Retina (tissue), 1 donor: ENCODE measurements at regions not wholly inside any gene's neighbourhood (a gene's known extent, or its start where the extent isn't known, plus 50 kb on each side); places are given as distances from the start of the nearest gene placed in this dataset.
"Not testable (repeated sequence)": the region's sequence is repeated elsewhere in the genome, so short reads cannot be mapped to it uniquely, and the experiment has no call there.

ENCODE experiments used
- DNase-seq: peaks from one replicate; pipeline ENCODE4 v3.0.0-alpha.2; 2016

DNA sequence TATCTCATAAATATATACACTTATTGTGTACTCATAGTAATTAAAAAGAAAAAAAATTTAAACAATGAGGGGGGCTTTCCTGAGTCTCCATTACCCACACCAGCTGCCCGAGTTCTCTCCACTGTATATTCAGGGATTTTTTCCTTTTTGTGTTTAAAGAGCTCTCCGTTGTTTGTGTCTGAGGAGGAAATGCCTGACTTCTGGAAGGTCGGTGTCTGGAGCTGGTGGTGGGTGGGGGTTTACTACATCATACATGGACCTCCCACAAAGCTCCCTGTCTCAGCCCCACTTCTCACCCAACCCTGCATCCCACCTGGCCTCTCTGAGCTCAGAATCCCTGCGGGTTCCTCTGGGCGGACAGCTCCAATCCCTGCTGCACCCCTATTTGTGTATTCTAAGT, 64.1 kb upstream of the ETV3 start:
- no peak for DNase-seq

GRCh38 chr1:157201767-157202166, 63.6 kb upstream of the ETV3 start:
- no peak for DNase-seq

DNA sequence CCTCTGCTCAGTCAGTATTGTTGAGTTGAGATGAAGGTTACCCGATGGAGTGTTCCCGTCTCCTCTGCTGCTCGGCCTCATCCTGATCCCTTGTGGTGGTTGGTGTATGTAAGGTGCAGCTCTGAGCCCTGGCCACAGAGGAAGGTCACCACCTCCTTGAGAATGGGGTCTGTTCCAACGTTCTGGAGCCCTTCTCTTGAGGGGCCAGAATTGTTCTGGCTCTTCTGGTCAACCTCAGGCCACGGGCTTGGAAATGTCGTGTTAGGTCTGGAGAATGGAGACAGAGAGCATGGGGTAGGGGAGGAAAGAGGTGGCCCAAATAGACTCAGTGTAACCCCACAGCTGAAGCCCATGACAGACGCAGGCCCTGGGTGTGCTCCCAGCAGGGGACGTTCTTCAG, 62.3 kb upstream of the ETV3 start:
- DNase-seq, result no peak

DNA sequence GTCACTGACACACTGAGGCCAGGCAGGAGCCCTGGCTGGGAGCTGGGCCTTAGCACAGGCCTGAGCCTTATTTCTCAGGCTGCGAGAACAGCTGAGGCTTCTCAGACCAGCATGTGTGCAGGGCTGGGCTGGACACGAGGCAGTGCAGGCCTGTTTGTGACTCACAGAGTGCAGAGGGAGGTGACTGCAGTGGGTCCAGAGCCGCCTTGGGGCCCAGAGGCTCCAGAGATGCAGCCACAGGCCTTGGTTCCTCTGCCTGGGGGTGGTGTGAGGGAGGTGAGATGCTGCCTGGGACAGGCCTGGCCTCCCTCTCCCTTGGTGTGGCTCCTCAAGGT, 61.2 kb upstream of the ETV3 start:
- no peak for DNase-seq

DNA sequence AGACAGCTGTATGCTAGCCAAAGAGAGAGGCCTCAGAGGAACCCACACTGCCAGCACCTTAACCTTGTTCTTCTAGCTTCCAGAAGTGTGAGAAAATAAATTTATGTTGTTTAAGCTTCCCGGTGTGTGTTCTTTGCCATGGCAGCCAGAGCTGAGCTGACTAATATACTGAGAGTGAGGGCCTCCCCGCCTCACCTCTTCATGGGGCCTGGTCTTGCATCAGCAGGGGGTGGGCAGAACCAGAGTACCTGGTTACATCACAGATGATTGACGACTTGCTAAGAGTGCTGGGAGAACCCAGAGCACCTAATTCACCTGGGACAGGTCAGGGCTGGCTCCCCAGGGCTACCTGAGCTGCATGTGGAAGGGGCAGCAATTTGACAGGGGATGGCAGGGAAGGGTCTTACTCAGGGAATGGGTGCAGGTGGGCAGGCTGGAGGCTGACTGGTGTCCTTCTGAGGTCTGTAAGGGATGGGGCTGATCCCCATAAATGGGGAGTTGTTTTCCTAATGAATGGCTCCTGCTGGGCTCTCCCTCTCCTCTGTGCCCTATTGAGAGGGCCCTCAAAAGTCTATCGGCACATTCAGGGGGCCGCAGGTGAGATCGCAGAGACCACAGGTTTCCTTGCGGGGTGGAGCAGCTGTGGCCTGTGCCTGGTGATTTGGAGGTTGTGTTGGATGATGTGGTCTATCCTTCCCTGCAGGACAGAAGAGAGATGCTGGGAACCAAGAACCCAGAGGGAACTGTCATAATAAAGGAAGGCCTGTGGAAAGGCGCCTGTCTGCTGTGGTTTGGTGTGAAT, 60.6 kb upstream of the ETV3 start:
- no peak for DNase-seq

GRCh38 chr1:157197906-157198435, 59.8 kb upstream of the ETV3 start:
- DNase-seq, result no peak

GRCh38 chr1:157196670-157197456, 58.7 kb upstream of the ETV3 start:
- DNase-seq, result not testable (repeated sequence)

DNA sequence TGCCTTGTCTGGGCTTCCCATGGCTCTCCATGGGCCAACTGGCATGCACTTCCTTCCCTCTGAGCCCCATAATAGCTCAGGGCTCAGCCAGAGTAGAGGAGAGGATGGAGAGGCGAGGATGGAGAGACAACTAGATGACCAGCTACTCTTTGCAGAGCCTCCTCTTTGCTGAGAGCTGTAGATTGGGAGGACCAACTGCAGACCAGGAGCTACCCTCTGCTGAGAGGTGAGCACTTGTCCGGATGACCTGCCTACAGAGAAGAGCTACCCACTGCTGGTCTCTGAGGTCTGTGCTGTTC, 58.0 kb upstream of the ETV3 start:
- no peak for DNase-seq

DNA sequence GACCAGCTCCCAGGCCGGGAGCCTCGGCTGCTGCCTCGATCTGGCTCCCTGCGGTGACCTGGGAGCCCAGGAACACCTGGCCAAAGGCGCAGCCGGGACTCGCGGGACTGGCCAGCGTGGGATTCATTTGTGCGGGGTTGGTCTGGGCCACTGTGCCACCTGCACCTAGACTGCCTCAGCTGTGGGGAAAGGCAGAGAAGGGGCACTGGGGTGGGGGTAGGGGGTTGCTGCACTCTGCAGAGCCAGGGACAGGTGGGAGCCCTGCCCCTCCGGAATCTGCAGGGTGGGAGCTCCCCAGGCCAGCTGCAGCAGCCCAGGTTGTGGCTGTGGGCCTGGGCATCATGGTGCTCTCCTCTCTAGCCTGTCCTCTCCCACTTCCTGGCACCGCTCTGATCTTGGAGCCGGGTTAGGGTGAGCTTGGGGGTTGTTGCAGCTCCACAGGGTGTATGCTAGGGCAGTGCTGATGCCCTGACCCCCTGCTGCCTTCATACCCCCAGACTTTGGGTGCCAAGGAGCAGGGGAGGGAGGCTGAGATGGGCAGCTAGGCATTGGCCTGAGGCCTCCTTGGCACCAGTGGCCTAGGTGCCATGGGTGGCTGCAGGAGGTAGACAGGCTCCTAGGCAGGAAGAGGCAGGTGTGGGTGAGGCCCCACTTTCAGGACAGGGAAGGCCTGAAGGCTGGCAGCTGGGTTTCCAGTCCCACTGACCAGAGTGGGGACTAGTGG, 57.5 kb upstream of the ETV3 start:
- DNase-seq, result no peak

- DNase-seq, result peak; percentile 60
Observed at GRCh38 chr1:157194731-157195520, 56.7 kb upstream of the ETV3 start.

DNA sequence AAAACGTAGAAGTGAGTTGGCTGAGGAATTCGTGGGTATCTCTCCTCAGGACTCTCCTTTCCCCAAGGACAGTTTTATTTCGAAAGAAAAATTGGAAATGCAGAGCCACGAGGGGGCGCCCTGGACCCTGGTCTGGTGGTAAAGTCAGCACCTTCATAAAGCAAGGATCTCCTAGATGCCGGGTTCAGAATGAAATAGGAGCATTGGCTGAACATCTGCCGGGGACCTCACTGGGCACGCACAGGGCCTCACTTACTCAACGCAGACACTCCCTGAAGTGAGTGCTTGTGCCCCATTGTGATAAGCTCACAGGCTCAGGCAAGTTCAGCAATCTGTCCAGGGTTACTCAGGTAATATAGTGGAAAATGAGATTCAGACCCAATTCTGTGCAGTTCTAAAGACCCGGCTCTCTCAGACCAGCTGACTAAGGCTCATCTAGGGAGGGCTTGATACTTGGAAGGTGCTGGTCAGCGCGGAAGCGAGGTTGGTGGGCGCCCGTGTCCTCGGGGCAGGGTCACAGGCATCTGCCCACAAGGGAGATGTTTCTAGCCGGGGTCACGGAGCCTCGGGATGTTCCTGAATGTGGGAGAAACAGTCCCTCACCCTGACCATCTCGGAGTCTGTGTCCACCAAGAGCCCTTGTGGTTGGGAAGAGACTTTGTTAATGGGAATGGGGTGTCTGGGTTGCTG, 55.7 kb upstream of the ETV3 start:
- DNase-seq, result peak; percentile 74

GRCh38 chr1:157193219-157193618, 55.0 kb upstream of the ETV3 start:
- no peak for DNase-seq

DNA sequence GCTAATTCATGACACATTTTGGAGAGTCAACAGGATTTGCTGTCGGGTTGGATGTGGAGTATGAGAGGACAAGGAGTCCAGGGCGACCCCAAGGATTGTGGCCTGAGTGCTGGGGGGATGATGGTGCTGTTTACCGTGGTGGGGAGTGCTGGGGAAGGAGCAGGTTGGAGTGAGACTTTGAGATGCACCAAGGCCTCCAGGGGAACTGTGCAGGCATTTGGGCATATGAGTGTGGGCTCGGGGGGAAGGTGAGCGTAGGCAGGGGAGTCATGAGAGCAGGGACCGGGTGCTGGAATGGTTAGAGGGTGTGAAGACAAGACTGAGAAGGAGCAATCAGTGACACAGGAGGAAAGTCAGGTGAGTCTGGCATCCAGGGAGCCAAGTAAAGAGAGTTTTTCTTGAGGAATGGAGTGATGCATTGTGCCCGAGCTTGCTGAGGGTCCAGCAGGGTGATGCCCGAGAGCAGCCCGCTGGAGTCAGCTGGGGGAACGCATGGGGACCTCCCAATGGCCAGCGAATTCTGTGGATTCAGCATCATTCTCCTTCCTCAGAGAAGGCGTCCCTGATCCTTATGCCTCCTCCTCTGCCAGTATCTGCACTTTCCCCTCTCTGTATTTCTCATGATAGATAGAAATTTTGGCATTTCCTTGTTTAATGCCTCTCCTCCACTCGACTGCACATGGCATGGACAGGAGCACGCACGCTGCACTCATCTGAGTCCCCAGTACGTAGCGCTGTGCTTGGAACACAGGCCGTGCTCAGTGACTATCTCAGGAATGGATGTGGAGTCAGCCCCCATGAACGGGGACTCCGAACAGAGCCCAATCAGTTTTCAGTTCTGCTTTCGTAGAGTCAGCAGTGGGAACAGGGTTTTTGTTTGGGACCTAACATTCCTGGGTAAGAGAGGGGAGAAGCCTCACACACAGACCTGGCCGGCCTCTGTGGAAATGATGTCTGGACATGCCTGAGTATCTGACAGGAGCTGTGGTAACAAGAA, 52.1 kb upstream of the ETV3 start:
- no peak for DNase-seq

- DNase-seq, result no peak
Observed at GRCh38 chr1:157189096-157189495, 50.9 kb upstream of the ETV3 start.
